Stimulated activated CD8-positive, alpha-beta memory T cell treated with anti-CD3 and anti-CD28 coated beads, Interleukin-7, amount 100 ng/mL, for 4 hours (primary cell): ENCODE measurements at regions not wholly inside any gene's neighbourhood (a gene's known extent, or its start where the extent isn't known, plus 50 kb on each side); places are given as distances from the start of the nearest gene placed in this dataset.

Experiments used
- DNase-seq, 2 donors: peaks; one replicate each; pipeline ENCODE4 v3.0.0-alpha.2; 2020; ENCODE audit warnings: low read depth in 2 of 2

- no peak for DNase-seq
These were observed 117.5 kb upstream of the PCSK2 start for GRCh38 chr20:17109307-17109706.

- no peak for DNase-seq
These were observed 98.6 kb upstream of the PCSK2 start for GRCh38 chr20:17128206-17128605.

- no peak for DNase-seq
These were observed 97.8 kb upstream of the PCSK2 start for GRCh38 chr20:17129089-17129488.

- no peak for DNase-seq
These were observed 89.1 kb upstream of the PCSK2 start for GRCh38 chr20:17137692-17138091.

GRCh38 chr20:17138237-17138636 lies 88.6 kb upstream of the PCSK2 start:
- no peak for DNase-seq

GRCh38 chr20:17140894-17141293 lies 85.9 kb upstream of the PCSK2 start:
- DNase-seq: no peak

GRCh38 chr20:17141568-17141967 lies 85.3 kb upstream of the PCSK2 start:
- DNase-seq: no peak

GRCh38 chr20:17142666-17143065 lies 84.2 kb upstream of the PCSK2 start:
- DNase-seq: no peak

- DNase-seq: no peak
These were observed 76.0 kb upstream of the PCSK2 start for GRCh38 chr20:17150858-17151257.

GRCh38 chr20:17155401-17155800 lies 71.4 kb upstream of the PCSK2 start:
- DNase-seq: no peak

GRCh38 chr20:17158701-17159100 lies 68.1 kb upstream of the PCSK2 start:
- DNase-seq: no peak

- DNase-seq: no peak
These were observed 65.0 kb upstream of the PCSK2 start for GRCh38 chr20:17161673-17162481.

GRCh38 chr20:17168026-17168612 lies 58.7 kb upstream of the PCSK2 start:
- DNase-seq: no peak

- DNase-seq: no peak
These were observed 57.2 kb upstream of the PCSK2 start for GRCh38 chr20:17169585-17170136.

GRCh38 chr20:17171746-17172280 lies 55.0 kb upstream of the PCSK2 start:
- no peak for DNase-seq

GRCh38 chr20:17172836-17173516 lies 53.9 kb upstream of the PCSK2 start:
- no peak for DNase-seq
